Ovary (tissue), 3 donors: ENCODE measurements at regions not wholly inside any gene's neighbourhood (a gene's known extent, or its start where the extent isn't known, plus 50 kb on each side); places are given as distances from the start of the nearest gene placed in this dataset.

Source experiments
- CTCF ChIP-seq, 3 donors: fragments of 450-650 bp in 2 of 3; fragments of 200-600 bp in 1 of 3; IDR thresholded peaks; one replicate each; pipeline versions ENCODE4 v1.5.1 to v1.8.0; 2016 to 2022; ENCODE audit warnings: antibody characterized with exemption in 3 of 3, mild to moderate bottlenecking in 1 of 3
- POLR2A ChIP-seq: fragments of 450-650 bp; IDR thresholded peaks from one replicate; pipeline ENCODE4 v1.6.1; 2017; ENCODE audit warnings: antibody characterized with exemption, mild to moderate bottlenecking, moderate library complexity
- donor health status: DM: no; HTN: no; CAD: no.

- TF ChIP-seq POLR2A (no peak), CTCF (IDR thresholded peaks at IDR 0.05) (no peak)
Measured at GRCh38 chr5:173796721-173797495, 91.2 kb upstream of the CPEB4 start.
